ENCODE measurements at regions not wholly inside any gene's neighbourhood (a gene's known extent, or its start where the extent isn't known, plus 50 kb on each side); places are given as distances from the start of the nearest gene placed in this dataset.

DNA sequence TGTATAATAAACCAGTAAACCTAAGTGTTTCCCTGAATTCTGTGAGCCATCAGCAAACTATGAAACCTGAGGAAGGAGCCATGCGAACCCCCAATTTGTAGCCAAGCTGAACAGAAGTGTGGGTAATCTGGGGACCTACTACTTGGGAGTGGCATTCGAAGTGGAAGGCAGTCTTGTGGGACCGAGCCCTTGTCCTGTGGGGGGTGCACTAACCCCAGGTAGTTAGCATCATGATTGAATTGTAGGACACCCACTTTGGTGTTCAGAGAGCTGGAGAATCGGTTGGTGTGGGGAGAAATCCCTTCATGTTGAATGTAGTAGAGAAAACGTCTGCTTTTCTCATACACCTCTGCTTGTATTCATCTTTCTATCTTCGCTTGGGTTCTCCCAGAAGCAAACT lies 79.7 kb upstream of the CPHXL start:
- TF ChIP-seq, protein P1, sequence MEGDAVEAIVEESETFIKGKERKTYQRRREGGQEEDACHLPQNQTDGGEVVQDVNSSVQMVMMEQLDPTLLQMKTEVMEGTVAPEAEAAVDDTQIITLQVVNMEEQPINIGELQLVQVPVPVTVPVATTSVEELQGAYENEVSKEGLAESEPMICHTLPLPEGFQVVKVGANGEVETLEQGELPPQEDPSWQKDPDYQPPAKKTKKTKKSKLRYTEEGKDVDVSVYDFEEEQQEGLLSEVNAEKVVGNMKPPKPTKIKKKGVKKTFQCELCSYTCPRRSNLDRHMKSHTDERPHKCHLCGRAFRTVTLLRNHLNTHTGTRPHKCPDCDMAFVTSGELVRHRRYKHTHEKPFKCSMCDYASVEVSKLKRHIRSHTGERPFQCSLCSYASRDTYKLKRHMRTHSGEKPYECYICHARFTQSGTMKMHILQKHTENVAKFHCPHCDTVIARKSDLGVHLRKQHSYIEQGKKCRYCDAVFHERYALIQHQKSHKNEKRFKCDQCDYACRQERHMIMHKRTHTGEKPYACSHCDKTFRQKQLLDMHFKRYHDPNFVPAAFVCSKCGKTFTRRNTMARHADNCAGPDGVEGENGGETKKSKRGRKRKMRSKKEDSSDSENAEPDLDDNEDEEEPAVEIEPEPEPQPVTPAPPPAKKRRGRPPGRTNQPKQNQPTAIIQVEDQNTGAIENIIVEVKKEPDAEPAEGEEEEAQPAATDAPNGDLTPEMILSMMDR (IDR thresholded peaks at IDR 0.05; ENCODE audit: poor library complexity, severe bottlenecking) = no peak
- TF ChIP-seq SMC3 (conservative IDR thresholded peaks at IDR 0.05; ENCODE audit: poor library complexity) (no peak), EZH2 (IDR thresholded peaks at IDR 0.05; ENCODE audit: borderline replicate concordance, insufficient read depth, low read length, poor library complexity, severe bottlenecking) (no peak), EP300 (conservative IDR thresholded peaks at IDR 0.05; ENCODE audit: poor library complexity, severe bottlenecking) (no peak), REST (IDR thresholded peaks at IDR 0.05; ENCODE audit: borderline replicate concordance) (no peak), POLR2AphosphoS5 (IDR thresholded peaks at IDR 0.05) (no peak), RAD21 (conservative IDR thresholded peaks at IDR 0.05) (no peak), TAF1 (IDR thresholded peaks at IDR 0.05; ENCODE audit: low read depth) (no peak), MXI1 (conservative IDR thresholded peaks at IDR 0.05; ENCODE audit: poor library complexity, severe bottlenecking) (no peak)

All from neural cell (in vitro differentiated cells).